Astrocyte (in vitro differentiated cells and primary cell): ENCODE measurements at regions not wholly inside any gene's neighbourhood (a gene's known extent, or its start where the extent isn't known, plus 50 kb on each side); places are given as distances from the start of the nearest gene placed in this dataset.

Experiments used
- DNase-seq: peaks from one replicate; pipeline ENCODE4 v3.0.0-alpha.2; 2010; ENCODE audit warnings: low read depth
- FAIRE-seq: peaks from 2 replicates; lab custom pipeline; 2011; peaks lifted over from hg19 to GRCh38; lab: Jason Lieb, UNC
- H2AFZ ChIP-seq: 2 replicates; pipeline ENCODE4 v1.6.0; 2012; ENCODE audit warnings: low read depth, low read length, inconsistent platforms
- H3K27ac ChIP-seq: 2 replicates; pipeline ENCODE4 v1.5.1; 2011; ENCODE audit warnings: low read depth, low read length, inconsistent platforms
- H3K27me3 ChIP-seq: 2 replicates; pipeline ENCODE4 v1.6.0; 2011; ENCODE audit warnings: low read length, inconsistent platforms; ENCODE audit not compliant: insufficient read depth
- H3K36me3 ChIP-seq: 2 replicates; pipeline ENCODE4 v1.5.1; 2011; ENCODE audit warnings: low read length, inconsistent platforms; ENCODE audit not compliant: insufficient read depth
- H3K4me1 ChIP-seq: 2 replicates; pipeline ENCODE4 v1.5.1; 2011; ENCODE audit warnings: low read length, inconsistent platforms; ENCODE audit not compliant: insufficient read depth
- H3K4me2 ChIP-seq: 2 replicates; pipeline ENCODE4 v1.6.0; 2012; ENCODE audit warnings: low read length, inconsistent platforms
- H3K4me3 ChIP-seq: 2 replicates; pipeline ENCODE4 v1.5.1; 2011; ENCODE audit warnings: low read depth, mild to moderate bottlenecking, low read length, inconsistent platforms; ENCODE audit not compliant: insufficient read depth
- H3K79me2 ChIP-seq: 2 replicates; pipeline ENCODE4 v1.6.0; 2012; ENCODE audit warnings: mild to moderate bottlenecking, low read length, inconsistent platforms; ENCODE audit not compliant: insufficient read depth
- H3K9ac ChIP-seq: 2 replicates; pipeline ENCODE4 v1.6.0; 2012; ENCODE audit warnings: mild to moderate bottlenecking, low read length, inconsistent platforms
- H3K9me3 ChIP-seq: 2 replicates; pipeline ENCODE4 v1.5.1; 2012; ENCODE audit warnings: low read depth, mild to moderate bottlenecking, low read length, inconsistent platforms; ENCODE audit not compliant: insufficient read depth
- H4K20me1 ChIP-seq: 2 replicates; pipeline ENCODE4 v1.6.0; 2012; ENCODE audit warnings: low read length, inconsistent platforms; ENCODE audit not compliant: insufficient read depth
- H3K27ac Mint-ChIP-seq: one replicate; pipeline ENCODE4 v1.8.0; 2021; ENCODE audit warnings: mild to moderate bottlenecking, mixed read lengths; ENCODE audit not compliant: unreplicated experiment
- H3K27me3 Mint-ChIP-seq: one replicate; pipeline ENCODE4 v1.8.0; 2021; ENCODE audit warnings: low read depth, mixed read lengths; ENCODE audit not compliant: unreplicated experiment
- H3K36me3 Mint-ChIP-seq: one replicate; pipeline ENCODE4 v1.8.0; 2021; ENCODE audit warnings: low read depth, mixed read lengths; ENCODE audit not compliant: unreplicated experiment
- H3K4me1 Mint-ChIP-seq: one replicate; pipeline ENCODE4 v1.8.0; 2021; ENCODE audit warnings: low read depth, mixed read lengths; ENCODE audit not compliant: unreplicated experiment
- H3K4me3 Mint-ChIP-seq: one replicate; pipeline ENCODE4 v1.8.0; 2021; ENCODE audit warnings: mild to moderate bottlenecking, moderate library complexity, mixed read lengths; ENCODE audit not compliant: unreplicated experiment
- H3K9me3 Mint-ChIP-seq: one replicate; pipeline ENCODE4 v1.8.0; 2021; ENCODE audit warnings: mild to moderate bottlenecking, mixed read lengths; ENCODE audit not compliant: unreplicated experiment
- EZH2 ChIP-seq: IDR thresholded peaks from 2 replicates; pipeline ENCODE4 v1.6.1; 2012; ENCODE audit warnings: mild to moderate bottlenecking, low read length, inconsistent platforms; ENCODE audit not compliant: insufficient read depth
- TF ChIP-seq, protein P1 (sequence below): IDR thresholded peaks from 2 replicates; pipeline ENCODE4 v1.5.1; 2011; ENCODE audit warnings: low read depth, mild to moderate bottlenecking, inconsistent platforms, low read length, moderate library complexity; ENCODE audit not compliant: insufficient read depth

DNA sequence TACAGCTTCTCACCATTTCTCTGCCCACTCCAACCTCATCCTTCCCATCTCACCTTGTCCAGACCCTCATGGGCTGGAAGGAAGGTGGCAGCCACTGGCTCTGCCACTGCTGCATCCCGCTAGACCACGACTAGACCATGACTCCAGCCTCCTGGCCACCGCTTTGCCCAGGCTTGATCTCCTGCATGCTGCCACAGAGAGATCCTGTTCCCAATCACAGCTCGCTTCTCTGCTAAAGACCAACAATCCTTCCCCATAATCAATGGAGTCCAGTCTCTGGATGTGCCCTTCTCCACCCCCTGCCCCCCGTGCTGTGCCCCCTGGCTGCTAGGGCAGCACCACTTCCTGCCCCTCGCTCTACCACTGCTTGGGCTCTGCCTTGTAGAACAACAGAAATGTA lies 64.9 kb upstream of the DMRTB1 start:
- H3K4me3 Mint-ChIP-seq, result no peak overlapping the region
- H3K4me1 Mint-ChIP-seq, result peaks cover 21% of the 10 kb centered on the region
- Histone ChIP-seq H3K9me3 (no peaks in the 10 kb centered on the region), H3K9ac (no peak overlapping the region), H3K36me3 (no peaks in the 10 kb centered on the region), H3K4me1 (no peaks in the 10 kb centered on the region), H3K27me3 (peaks cover 12% of the 10 kb centered on the region), H3K4me2 (no peak overlapping the region), H3K27ac (no peak overlapping the region), H4K20me1 (no peaks in the 10 kb centered on the region), H3K79me2 (no peaks in the 10 kb centered on the region), H3K4me3 (no peak overlapping the region), H2AFZ (no peak overlapping the region)
- DNase-seq (no peak), FAIRE-seq (no peak)
- H3K36me3 Mint-ChIP-seq, result no peaks in the 10 kb centered on the region
- no peak for TF ChIP-seq EZH2
- TF ChIP-seq, protein P1, sequence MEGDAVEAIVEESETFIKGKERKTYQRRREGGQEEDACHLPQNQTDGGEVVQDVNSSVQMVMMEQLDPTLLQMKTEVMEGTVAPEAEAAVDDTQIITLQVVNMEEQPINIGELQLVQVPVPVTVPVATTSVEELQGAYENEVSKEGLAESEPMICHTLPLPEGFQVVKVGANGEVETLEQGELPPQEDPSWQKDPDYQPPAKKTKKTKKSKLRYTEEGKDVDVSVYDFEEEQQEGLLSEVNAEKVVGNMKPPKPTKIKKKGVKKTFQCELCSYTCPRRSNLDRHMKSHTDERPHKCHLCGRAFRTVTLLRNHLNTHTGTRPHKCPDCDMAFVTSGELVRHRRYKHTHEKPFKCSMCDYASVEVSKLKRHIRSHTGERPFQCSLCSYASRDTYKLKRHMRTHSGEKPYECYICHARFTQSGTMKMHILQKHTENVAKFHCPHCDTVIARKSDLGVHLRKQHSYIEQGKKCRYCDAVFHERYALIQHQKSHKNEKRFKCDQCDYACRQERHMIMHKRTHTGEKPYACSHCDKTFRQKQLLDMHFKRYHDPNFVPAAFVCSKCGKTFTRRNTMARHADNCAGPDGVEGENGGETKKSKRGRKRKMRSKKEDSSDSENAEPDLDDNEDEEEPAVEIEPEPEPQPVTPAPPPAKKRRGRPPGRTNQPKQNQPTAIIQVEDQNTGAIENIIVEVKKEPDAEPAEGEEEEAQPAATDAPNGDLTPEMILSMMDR, result no peak
- no peaks in the 10 kb centered on the region for H3K9me3 Mint-ChIP-seq
- no peak overlapping the region for H3K27ac Mint-ChIP-seq
- no peaks in the 10 kb centered on the region for H3K27me3 Mint-ChIP-seq

DNA sequence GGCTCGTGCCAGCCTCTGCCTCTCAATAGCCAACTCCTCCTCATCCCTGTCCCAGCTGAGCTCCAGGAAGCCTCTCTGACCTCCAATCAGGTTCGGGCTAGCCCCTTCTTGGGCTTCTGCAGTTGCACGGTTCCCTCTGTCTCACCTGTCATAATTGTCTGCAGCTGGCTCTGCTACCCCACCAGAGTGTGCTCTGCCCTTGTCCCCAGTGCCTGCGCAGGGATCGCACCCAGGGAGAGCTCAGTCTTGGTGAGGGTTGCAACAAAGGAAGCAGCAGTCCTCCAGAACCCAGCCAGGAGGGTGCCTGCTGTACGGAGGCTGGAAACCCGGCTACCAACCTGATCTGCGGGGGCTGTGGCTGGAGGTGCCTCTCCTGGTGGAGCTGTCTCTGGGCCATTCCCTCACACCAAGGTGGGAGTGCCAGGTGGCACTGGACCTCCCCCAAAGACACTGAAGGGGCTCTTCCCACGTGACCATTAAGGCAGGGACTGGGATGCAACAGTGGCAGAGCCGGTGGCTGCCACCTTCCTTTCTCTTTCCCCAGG lies 63.5 kb upstream of the DMRTB1 start:
- Histone ChIP-seq H3K4me2 (no peak overlapping the region), H3K27ac (no peak overlapping the region), H3K9me3 (no peaks in the 10 kb centered on the region), H4K20me1 (no peaks in the 10 kb centered on the region), H3K9ac (no peak overlapping the region), H3K4me1 (no peaks in the 10 kb centered on the region), H3K4me3 (no peak overlapping the region), H3K36me3 (no peaks in the 10 kb centered on the region), H3K27me3 (peaks cover 12% of the 10 kb centered on the region), H3K79me2 (no peaks in the 10 kb centered on the region), H2AFZ (no peak overlapping the region)
- TF ChIP-seq, protein P1, result no peak
- TF ChIP-seq EZH2, result no peak
- no peak for DNase-seq
- Mint-ChIP-seq H3K9me3 (no peaks in the 10 kb centered on the region), H3K27me3 (no peaks in the 10 kb centered on the region), H3K4me1 (peaks cover 27% of the 10 kb centered on the region), H3K36me3 (no peaks in the 10 kb centered on the region), H3K27ac (no peak overlapping the region), H3K4me3 (no peak overlapping the region)
- FAIRE-seq, result no peak

DNA sequence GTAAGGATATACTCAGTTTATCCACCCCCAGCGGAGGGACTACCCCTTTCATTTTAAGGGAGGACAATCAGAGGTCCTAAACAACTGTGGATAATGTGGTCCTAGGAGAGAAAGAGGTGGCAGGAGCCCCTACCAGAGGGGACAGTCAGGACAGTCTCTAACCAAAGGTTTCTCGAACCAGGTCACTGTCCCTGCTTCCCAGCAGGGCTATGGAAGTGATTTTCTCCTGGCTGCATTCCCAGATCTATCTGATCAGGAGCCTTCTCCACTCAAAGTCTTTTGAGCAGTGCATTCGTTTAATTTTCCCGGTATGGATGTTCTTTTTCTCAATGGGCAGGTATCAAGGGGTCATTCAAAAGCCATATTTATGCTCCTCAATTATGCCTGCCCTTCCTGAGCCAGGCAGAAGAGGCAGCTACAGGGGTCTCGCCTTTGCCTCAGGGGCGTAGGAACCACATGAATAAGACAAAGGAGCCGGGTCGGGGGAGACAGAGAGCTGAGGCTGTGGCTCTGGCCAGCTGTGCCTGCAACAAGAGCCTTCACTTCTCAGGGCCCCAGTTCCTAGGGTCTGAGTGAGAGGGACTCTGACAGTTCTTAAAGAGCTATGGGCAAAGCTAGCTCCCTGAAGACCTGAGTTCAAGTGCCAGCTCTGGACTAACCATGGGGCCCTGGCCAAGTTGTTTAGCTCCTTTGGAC lies 62.5 kb upstream of the DMRTB1 start:
- Histone ChIP-seq H2AFZ (no peak overlapping the region), H3K4me3 (no peak overlapping the region), H3K27me3 (peaks cover 12% of the 10 kb centered on the region), H3K4me1 (no peaks in the 10 kb centered on the region), H3K9me3 (no peaks in the 10 kb centered on the region), H4K20me1 (no peaks in the 10 kb centered on the region), H3K36me3 (no peaks in the 10 kb centered on the region), H3K4me2 (no peak overlapping the region), H3K27ac (no peak overlapping the region), H3K9ac (no peak overlapping the region), H3K79me2 (no peaks in the 10 kb centered on the region)
- Mint-ChIP-seq H3K9me3 (no peaks in the 10 kb centered on the region), H3K36me3 (no peaks in the 10 kb centered on the region), H3K4me1 (peaks cover 31% of the 10 kb centered on the region), H3K27ac (no peak overlapping the region), H3K27me3 (no peaks in the 10 kb centered on the region), H3K4me3 (no peak overlapping the region)
- no peak for TF ChIP-seq EZH2
- TF ChIP-seq, protein P1, result no peak
- FAIRE-seq, result no peak
- no peak for DNase-seq
